HFF-Myc (cell line): ENCODE measurements at regions not wholly inside any gene's neighbourhood (a gene's known extent, or its start where the extent isn't known, plus 50 kb on each side); places are given as distances from the start of the nearest gene placed in this dataset.

Experiments
- DNase-seq: peaks from one replicate; pipeline ENCODE4 v3.0.0-alpha.2; 2011; ENCODE audit warnings: low read depth; ENCODE audit errors: extremely low read depth
- H3K4me3 ChIP-seq: replicated peaks from 2 replicates; pipeline ENCODE4 v1.5.1; 2011; ENCODE audit warnings: low read depth, mild to moderate bottlenecking, control low read depth, low read length
- TF ChIP-seq, protein P1 (sequence below): IDR thresholded peaks from 2 replicates; pipeline ENCODE4 v1.5.1; 2012; ENCODE audit warnings: mild to moderate bottlenecking, low read depth, low read length, control low read depth; ENCODE audit errors: missing control alignments

DNA sequence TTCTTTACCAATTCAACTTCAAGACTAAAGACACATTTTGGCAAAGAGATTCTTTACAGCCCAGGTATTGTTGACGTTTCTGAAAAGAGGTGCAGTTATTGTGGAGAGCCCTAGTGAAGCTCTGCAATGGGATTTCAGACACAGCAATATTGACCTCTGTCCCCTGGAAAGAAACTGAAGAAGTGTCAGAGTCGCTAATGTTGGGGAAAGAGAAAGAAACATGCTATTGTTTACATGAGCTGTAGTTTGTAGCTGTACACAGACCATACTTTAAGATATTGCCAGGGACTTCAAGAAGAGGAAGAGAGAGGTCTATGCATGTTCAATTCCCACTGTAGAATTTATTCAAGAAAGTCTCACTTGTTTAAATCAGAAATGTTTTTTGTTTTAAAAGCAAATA is 497.3 kb upstream of the BOD1L1 start:
- DNase-seq: no peak
- TF ChIP-seq, protein P1, sequence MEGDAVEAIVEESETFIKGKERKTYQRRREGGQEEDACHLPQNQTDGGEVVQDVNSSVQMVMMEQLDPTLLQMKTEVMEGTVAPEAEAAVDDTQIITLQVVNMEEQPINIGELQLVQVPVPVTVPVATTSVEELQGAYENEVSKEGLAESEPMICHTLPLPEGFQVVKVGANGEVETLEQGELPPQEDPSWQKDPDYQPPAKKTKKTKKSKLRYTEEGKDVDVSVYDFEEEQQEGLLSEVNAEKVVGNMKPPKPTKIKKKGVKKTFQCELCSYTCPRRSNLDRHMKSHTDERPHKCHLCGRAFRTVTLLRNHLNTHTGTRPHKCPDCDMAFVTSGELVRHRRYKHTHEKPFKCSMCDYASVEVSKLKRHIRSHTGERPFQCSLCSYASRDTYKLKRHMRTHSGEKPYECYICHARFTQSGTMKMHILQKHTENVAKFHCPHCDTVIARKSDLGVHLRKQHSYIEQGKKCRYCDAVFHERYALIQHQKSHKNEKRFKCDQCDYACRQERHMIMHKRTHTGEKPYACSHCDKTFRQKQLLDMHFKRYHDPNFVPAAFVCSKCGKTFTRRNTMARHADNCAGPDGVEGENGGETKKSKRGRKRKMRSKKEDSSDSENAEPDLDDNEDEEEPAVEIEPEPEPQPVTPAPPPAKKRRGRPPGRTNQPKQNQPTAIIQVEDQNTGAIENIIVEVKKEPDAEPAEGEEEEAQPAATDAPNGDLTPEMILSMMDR: no peak
- no peak overlapping the region for H3K4me3 ChIP-seq

DNA sequence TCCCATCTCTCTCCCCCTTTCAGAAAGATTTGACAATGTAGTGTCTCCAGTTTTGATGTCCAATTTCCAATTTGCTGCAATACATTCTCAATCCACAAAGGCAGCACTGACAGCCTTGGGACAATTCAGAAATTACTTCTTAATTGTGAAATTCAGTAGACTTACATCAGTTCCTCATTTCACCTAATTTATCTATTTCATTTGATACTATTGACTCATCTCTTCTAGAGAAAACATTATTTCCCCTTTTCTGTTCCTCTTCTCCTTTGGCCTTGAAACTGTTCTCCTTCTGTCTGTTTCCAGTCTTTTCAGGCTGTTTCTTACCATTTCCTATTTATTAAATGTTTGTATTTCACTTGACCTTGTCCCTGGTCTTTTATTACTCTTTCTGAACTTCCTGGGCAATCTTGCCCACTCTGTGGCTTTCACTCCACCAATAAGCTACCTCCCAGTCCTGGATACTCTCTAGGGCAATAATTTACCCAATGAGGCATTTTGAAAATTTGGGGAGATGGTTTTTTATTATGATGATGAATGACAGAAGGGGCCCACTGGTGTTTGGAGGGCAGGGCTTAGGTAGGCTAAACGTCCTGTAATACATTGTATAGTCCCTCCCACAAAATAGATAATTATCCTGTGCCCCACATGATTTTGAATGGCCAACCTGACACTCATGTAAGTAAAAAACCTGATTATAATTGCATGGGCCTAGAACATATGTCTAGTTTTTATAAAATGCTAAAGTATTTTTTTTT is 498.0 kb upstream of the BOD1L1 start:
- TF ChIP-seq, protein P1: no peak
- no peak overlapping the region for H3K4me3 ChIP-seq
- no peak for DNase-seq

DNA sequence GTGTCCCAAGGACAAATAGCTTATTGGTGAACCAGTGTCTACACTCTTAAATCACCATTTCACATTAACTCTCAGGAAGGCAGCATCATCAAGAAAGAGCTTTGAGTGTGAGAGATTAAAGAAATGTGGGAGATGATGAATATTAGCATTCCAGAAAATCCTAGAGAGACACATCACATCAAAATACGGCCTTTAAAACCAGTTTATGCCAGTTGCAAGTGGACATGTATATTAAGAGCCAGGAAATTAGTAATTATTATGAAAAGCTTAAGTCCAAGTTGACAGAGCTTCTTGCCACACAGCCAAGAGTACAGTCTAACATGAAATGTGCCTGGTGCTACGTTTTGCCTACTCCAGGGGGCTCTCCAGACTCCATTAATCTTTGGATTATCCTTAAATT is 503.0 kb upstream of the BOD1L1 start:
- DNase-seq: no peak
- no peak overlapping the region for H3K4me3 ChIP-seq
- TF ChIP-seq, protein P1: no peak

DNA sequence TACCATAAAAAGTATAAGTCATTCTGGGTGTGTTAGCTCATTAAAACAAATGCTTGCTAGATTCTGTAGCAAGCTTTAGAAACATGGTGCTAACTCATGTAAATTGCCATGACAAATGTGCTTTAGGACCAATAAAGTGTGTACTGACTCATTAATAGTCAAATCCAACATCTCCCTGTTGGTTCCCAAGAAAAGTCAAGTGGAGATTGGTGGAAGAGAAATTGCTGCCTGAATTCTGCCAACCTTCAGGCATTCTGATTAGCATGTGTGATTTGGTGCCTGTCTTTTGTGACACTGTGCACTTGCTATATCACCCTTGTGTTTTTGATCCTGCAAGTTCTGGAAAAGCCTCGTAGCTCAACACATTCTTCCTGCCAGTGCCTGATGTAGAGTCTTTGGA is 503.8 kb upstream of the BOD1L1 start:
- H3K4me3 ChIP-seq: no peak overlapping the region
- DNase-seq: no peak
- TF ChIP-seq, protein P1: no peak

DNA sequence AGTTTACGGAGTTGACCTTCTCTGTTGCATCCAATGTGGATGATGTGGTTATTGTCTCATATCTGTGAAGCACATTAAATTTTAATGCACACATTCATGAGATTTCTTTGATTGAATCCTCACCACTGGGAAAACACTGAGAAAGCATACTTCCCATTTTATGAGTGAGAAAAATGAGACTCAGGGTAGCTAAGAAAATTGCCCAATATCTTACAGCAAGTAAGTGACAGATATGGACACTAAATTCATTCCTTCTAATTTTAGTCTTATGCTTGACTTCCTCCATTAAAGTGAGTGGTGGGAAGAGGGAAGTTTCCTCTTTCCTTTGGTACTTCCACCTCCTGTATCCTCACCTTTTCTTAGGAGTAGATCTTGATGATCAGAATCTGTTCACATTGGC is 504.8 kb upstream of the BOD1L1 start:
- DNase-seq: no peak
- H3K4me3 ChIP-seq: no peak overlapping the region
- TF ChIP-seq, protein P1: no peak

DNA sequence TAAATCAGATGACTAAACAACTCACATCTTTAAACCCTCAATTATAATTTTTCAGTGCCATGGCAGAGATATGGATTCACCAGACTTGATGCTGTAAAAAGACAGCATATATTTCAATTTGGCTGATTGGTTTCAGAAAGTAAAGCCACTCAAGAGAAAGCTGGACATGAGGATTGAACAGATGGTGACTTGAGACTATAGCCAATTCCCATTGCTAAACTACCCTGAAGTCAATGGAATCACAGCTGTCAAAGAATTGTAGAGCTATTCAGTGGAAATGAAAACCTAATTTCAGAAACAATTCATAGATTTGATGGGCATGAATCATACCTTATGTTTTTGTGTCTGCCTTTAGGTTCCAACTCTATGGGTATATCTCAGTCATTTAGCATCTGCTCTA is 510.6 kb upstream of the BOD1L1 start:
- TF ChIP-seq, protein P1: no peak

DNA sequence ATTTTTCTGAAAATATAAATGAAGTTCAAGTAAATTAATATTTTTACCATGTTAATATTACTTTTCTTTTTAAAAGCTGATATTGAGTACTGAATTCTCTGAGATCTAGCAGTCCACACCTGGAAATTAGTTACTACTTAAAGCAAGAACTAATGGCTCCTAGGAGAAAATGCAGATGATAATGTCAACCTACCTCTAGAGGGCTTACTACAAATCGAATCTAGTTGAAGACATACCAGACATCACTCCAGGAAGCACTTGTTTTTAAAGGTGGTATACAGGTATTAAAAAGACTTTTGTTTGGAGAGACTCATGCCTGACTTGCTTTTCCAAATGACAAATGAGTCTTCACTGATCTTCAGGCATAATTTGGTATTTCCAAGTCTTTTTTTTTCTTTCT is 516.4 kb upstream of the BOD1L1 start:
- no peak for DNase-seq
- no peak overlapping the region for H3K4me3 ChIP-seq
- TF ChIP-seq, protein P1: no peak

More for the DNA sequence above, 510.6 kb upstream of the BOD1L1 start:
- DNase-seq: no peak
- no peak overlapping the region for H3K4me3 ChIP-seq
